ENCODE measurements at regions not wholly inside any gene's neighbourhood (a gene's known extent, or its start where the extent isn't known, plus 50 kb on each side); places are given as distances from the start of the nearest gene placed in this dataset.

GRCh38 chr10:121416071-121416470 is 182.2 kb downstream of the FGFR2 start:
- H3K4me3 ChIP-seq (ENCODE audit: low read length): no peak overlapping the region
- no peaks in the 10 kb centered on the region for H3K9me3 ChIP-seq (replicated peaks; ENCODE audit: control insufficient read depth, low read depth, low read length)
- peaks cover 2% of the 10 kb centered on the region for H3K27me3 ChIP-seq (ENCODE audit: control insufficient read depth, insufficient read depth, low read length)
- 92% methylated on average over 1 of the region's 1 CpG for WGBS (ENCODE audit: insufficient coverage)
- no peaks in the 10 kb centered on the region for H3K36me3 ChIP-seq (ENCODE audit: control insufficient read depth, insufficient read depth, low read length)
- DNase-seq: no peak
- H3K27ac ChIP-seq (ENCODE audit: low read length): no peak overlapping the region
- no peaks in the 10 kb centered on the region for H3K4me1 ChIP-seq (ENCODE audit: control insufficient read depth, insufficient read depth, low read length)

GRCh38 chr10:121417298-121417697 is 180.9 kb downstream of the FGFR2 start:
- Histone ChIP-seq H3K4me3 (ENCODE audit: low read length) (no peak overlapping the region), H3K27me3 (ENCODE audit: control insufficient read depth, insufficient read depth, low read length) (peaks cover 5% of the 10 kb centered on the region), H3K36me3 (ENCODE audit: control insufficient read depth, insufficient read depth, low read length) (no peaks in the 10 kb centered on the region), H3K9me3 (replicated peaks; ENCODE audit: control insufficient read depth, low read depth, low read length) (no peaks in the 10 kb centered on the region), H3K4me1 (ENCODE audit: control insufficient read depth, insufficient read depth, low read length) (no peaks in the 10 kb centered on the region), H3K27ac (ENCODE audit: low read length) (no peak overlapping the region)
- DNase-seq: no peak
- WGBS (ENCODE audit: insufficient coverage): 100% methylated on average over 1 of the region's 2 CpGs

GRCh38 chr10:121418126-121418777 is 180.0 kb downstream of the FGFR2 start:
- Histone ChIP-seq H3K4me1 (ENCODE audit: control insufficient read depth, insufficient read depth, low read length) (no peaks in the 10 kb centered on the region), H3K36me3 (ENCODE audit: control insufficient read depth, insufficient read depth, low read length) (no peaks in the 10 kb centered on the region), H3K27me3 (ENCODE audit: control insufficient read depth, insufficient read depth, low read length) (peaks cover 5% of the 10 kb centered on the region), H3K9me3 (replicated peaks; ENCODE audit: control insufficient read depth, low read depth, low read length) (no peaks in the 10 kb centered on the region), H3K4me3 (ENCODE audit: low read length) (no peak overlapping the region), H3K27ac (ENCODE audit: low read length) (no peak overlapping the region)
- WGBS (ENCODE audit: insufficient coverage): 43% methylated on average over 1 of the region's 1 CpG
- DNase-seq: no peak

GRCh38 chr10:121420006-121420405 is 178.2 kb downstream of the FGFR2 start:
- H3K36me3 ChIP-seq (ENCODE audit: control insufficient read depth, insufficient read depth, low read length): no peaks in the 10 kb centered on the region
- WGBS (ENCODE audit: insufficient coverage): 25% methylated on average over 1 of the region's 3 CpGs

GRCh38 chr10:121422096-121422495 is 176.1 kb downstream of the FGFR2 start:
- Histone ChIP-seq H3K36me3 (ENCODE audit: control insufficient read depth, insufficient read depth, low read length) (no peaks in the 10 kb centered on the region), H3K4me1 (ENCODE audit: control insufficient read depth, insufficient read depth, low read length) (no peaks in the 10 kb centered on the region), H3K4me3 (ENCODE audit: low read length) (no peak overlapping the region), H3K9me3 (replicated peaks; ENCODE audit: control insufficient read depth, low read depth, low read length) (no peaks in the 10 kb centered on the region), H3K27ac (ENCODE audit: low read length) (no peak overlapping the region), H3K27me3 (ENCODE audit: control insufficient read depth, insufficient read depth, low read length) (peaks cover 8% of the 10 kb centered on the region)
- WGBS (ENCODE audit: insufficient coverage): 94% methylated on average over 6 of the region's 7 CpGs
- DNase-seq: no peak

More at GRCh38 chr10:121420006-121420405, 178.2 kb downstream of the FGFR2 start:
- no peaks in the 10 kb centered on the region for H3K9me3 ChIP-seq (replicated peaks; ENCODE audit: control insufficient read depth, low read depth, low read length)
- H3K27me3 ChIP-seq (ENCODE audit: control insufficient read depth, insufficient read depth, low read length): peaks cover 7% of the 10 kb centered on the region
- H3K4me3 ChIP-seq (ENCODE audit: low read length): no peak overlapping the region
- no peaks in the 10 kb centered on the region for H3K4me1 ChIP-seq (ENCODE audit: control insufficient read depth, insufficient read depth, low read length)
- DNase-seq: no peak
- H3K27ac ChIP-seq (ENCODE audit: low read length): no peak overlapping the region

- H3K4me1 ChIP-seq (ENCODE audit: control insufficient read depth, insufficient read depth, low read length): no peaks in the 10 kb centered on the region
- H3K36me3 ChIP-seq (ENCODE audit: control insufficient read depth, insufficient read depth, low read length): no peaks in the 10 kb centered on the region
- WGBS (ENCODE audit: insufficient coverage): no CpG with 5 or more reads among the region's 4 CpGs
- H3K9me3 ChIP-seq (replicated peaks; ENCODE audit: control insufficient read depth, low read depth, low read length): no peaks in the 10 kb centered on the region
- peaks cover 7% of the 10 kb centered on the region for H3K27me3 ChIP-seq (ENCODE audit: control insufficient read depth, insufficient read depth, low read length)
- H3K4me3 ChIP-seq (ENCODE audit: low read length): no peak overlapping the region
- no peak overlapping the region for H3K27ac ChIP-seq (ENCODE audit: low read length)
- DNase-seq: no peak
Measured at GRCh38 chr10:121425623-121426022, 172.6 kb downstream of the FGFR2 start.

- Histone ChIP-seq H3K36me3 (ENCODE audit: control insufficient read depth, insufficient read depth, low read length) (no peaks in the 10 kb centered on the region), H3K27ac (ENCODE audit: low read length) (no peak overlapping the region), H3K27me3 (ENCODE audit: control insufficient read depth, insufficient read depth, low read length) (peaks cover 7% of the 10 kb centered on the region), H3K4me1 (ENCODE audit: control insufficient read depth, insufficient read depth, low read length) (no peaks in the 10 kb centered on the region), H3K4me3 (ENCODE audit: low read length) (no peak overlapping the region), H3K9me3 (replicated peaks; ENCODE audit: control insufficient read depth, low read depth, low read length) (no peaks in the 10 kb centered on the region)
- no peak for DNase-seq
- no CpG with 5 or more reads among the region's 7 CpGs for WGBS (ENCODE audit: insufficient coverage)
Measured at GRCh38 chr10:121426307-121426706, 171.9 kb downstream of the FGFR2 start.
